Loucy (cell line): ENCODE measurements at regions not wholly inside any gene's neighbourhood (a gene's known extent, or its start where the extent isn't known, plus 50 kb on each side); places are given as distances from the start of the nearest gene placed in this dataset.

ENCODE experiments used
- H2AFZ ChIP-seq: fragments of 200-600 bp; sonication (generic); 2 replicates; pipeline ENCODE4 v1.6.0; 2016; ENCODE audit warnings: antibody characterized with exemption, mild to moderate bottlenecking, low read length, moderate library complexity
- H3F3A ChIP-seq: fragments of 200-600 bp; 2 replicates; pipeline ENCODE4 v1.6.0; 2016; ENCODE audit warnings: antibody characterized with exemption, low read depth, mild to moderate bottlenecking
- H3K27me3 ChIP-seq: fragments of 200-600 bp; sonication (generic); 2 replicates; pipeline ENCODE4 v1.6.1; 2014; ENCODE audit warnings: low read length, mild to moderate bottlenecking; ENCODE audit not compliant: insufficient read depth, poor library complexity, severe bottlenecking
- H3K36me3 ChIP-seq: fragments of 200-600 bp; sonication (generic); 2 replicates; pipeline ENCODE4 v1.6.1; 2016; ENCODE audit warnings: low read length; ENCODE audit not compliant: insufficient read depth
- H3K4me1 ChIP-seq: fragments of 200-600 bp; sonication (generic); 2 replicates; pipeline ENCODE4 v1.5.1; 2014; ENCODE audit warnings: low read length, mild to moderate bottlenecking; ENCODE audit not compliant: insufficient read depth, poor library complexity, severe bottlenecking
- H3K4me2 ChIP-seq: fragments of 200-600 bp; sonication (generic); 2 replicates; pipeline ENCODE4 v1.6.0; 2014; ENCODE audit warnings: antibody characterized with exemption, low read length, low read depth, mild to moderate bottlenecking; ENCODE audit not compliant: poor library complexity, severe bottlenecking
- H3K4me3 ChIP-seq: fragments of 200-600 bp; sonication (generic); 2 replicates; pipeline ENCODE4 v1.5.1; 2014; ENCODE audit warnings: low read length, mild to moderate bottlenecking, mixed read lengths; ENCODE audit not compliant: poor library complexity, severe bottlenecking
- H3K79me2 ChIP-seq: fragments of 200-600 bp; sonication (generic); 2 replicates; pipeline ENCODE4 v1.6.1; 2014; ENCODE audit warnings: low read length; ENCODE audit not compliant: insufficient read depth
- H3K9ac ChIP-seq: fragments of 200-600 bp; sonication (generic); 2 replicates; pipeline ENCODE4 v1.6.0; 2014; ENCODE audit warnings: mild to moderate bottlenecking, low read depth, low read length, moderate library complexity; ENCODE audit not compliant: poor library complexity, severe bottlenecking
- H3K9me2 ChIP-seq: fragments of 200-600 bp; sonication (generic); replicated peaks from 2 replicates; pipeline ENCODE4 v1.6.1; 2016; ENCODE audit warnings: low read depth, low read length, mixed read lengths
- H3K9me3 ChIP-seq: fragments of 200-600 bp; sonication (generic); 2 replicates; pipeline ENCODE4 v1.6.1; 2014; ENCODE audit warnings: mild to moderate bottlenecking, antibody characterized with exemption, low read length, low read depth; ENCODE audit not compliant: insufficient read depth
- H4K20me1 ChIP-seq: fragments of 200-600 bp; sonication (generic); 2 replicates; pipeline ENCODE4 v1.6.0; 2014; ENCODE audit warnings: antibody characterized with exemption, low read length, mild to moderate bottlenecking; ENCODE audit not compliant: insufficient read depth, poor library complexity, severe bottlenecking
- CTCF ChIP-seq: fragments of 200-600 bp; sonication (generic); conservative IDR thresholded peaks from 2 replicates; pipeline ENCODE4 v1.5.1; 2014; ENCODE audit warnings: mild to moderate bottlenecking, antibody characterized with exemption, low read length
- EZH2phosphoT487 ChIP-seq: fragments of 200-600 bp; IDR thresholded peaks from 2 replicates; pipeline ENCODE4 v1.6.1; 2018; ENCODE audit warnings: antibody characterized with exemption, mild to moderate bottlenecking, moderate library complexity, borderline replicate concordance

GRCh38 chr14:86311151-86311550 is 781.2 kb downstream of the FLRT2 start:
- no peaks in the 10 kb centered on the region for H3K36me3 ChIP-seq
- no peak for TF ChIP-seq EZH2phosphoT487
- TF ChIP-seq CTCF: no peak
- no peaks in the 10 kb centered on the region for H3K27me3 ChIP-seq
- no peak overlapping the region for H2AFZ ChIP-seq
- H3K4me3 ChIP-seq: no peak overlapping the region
- no peaks in the 10 kb centered on the region for H3K9me3 ChIP-seq
- no peaks in the 10 kb centered on the region for H3F3A ChIP-seq
- no peaks in the 10 kb centered on the region for H3K9me2 ChIP-seq
- no peaks in the 10 kb centered on the region for H4K20me1 ChIP-seq
- H3K4me2 ChIP-seq: no peak overlapping the region
- H3K79me2 ChIP-seq: no peaks in the 10 kb centered on the region
- H3K4me1 ChIP-seq: peaks cover 9% of the 10 kb centered on the region
- no peak overlapping the region for H3K9ac ChIP-seq

GRCh38 chr14:86310611-86311010 is 780.7 kb downstream of the FLRT2 start:
- Histone ChIP-seq H3F3A (no peaks in the 10 kb centered on the region), H3K9me3 (no peaks in the 10 kb centered on the region), H3K9me2 (no peaks in the 10 kb centered on the region), H3K4me2 (no peak overlapping the region), H3K4me1 (peaks cover 9% of the 10 kb centered on the region), H3K27me3 (no peaks in the 10 kb centered on the region), H2AFZ (0 out of 2 replicates have a peak overlapping the region, but pooled peaks have one; percentile 29), H4K20me1 (no peaks in the 10 kb centered on the region), H3K79me2 (no peaks in the 10 kb centered on the region), H3K36me3 (no peaks in the 10 kb centered on the region), H3K9ac (no peak overlapping the region), H3K4me3 (no peak overlapping the region)
- TF ChIP-seq EZH2phosphoT487 (no peak), CTCF (no peak)

- Histone ChIP-seq H2AFZ (no peak overlapping the region), H3K4me3 (no peak overlapping the region), H3K27me3 (no peaks in the 10 kb centered on the region), H3K9me2 (no peaks in the 10 kb centered on the region), H3K4me2 (no peak overlapping the region), H3K9ac (no peak overlapping the region), H3K36me3 (no peaks in the 10 kb centered on the region), H3K4me1 (peaks cover 9% of the 10 kb centered on the region), H3K9me3 (no peaks in the 10 kb centered on the region), H3K79me2 (no peaks in the 10 kb centered on the region), H4K20me1 (no peaks in the 10 kb centered on the region), H3F3A (no peaks in the 10 kb centered on the region)
- TF ChIP-seq EZH2phosphoT487 (no peak), CTCF (no peak)
These were observed 780.2 kb downstream of the FLRT2 start for GRCh38 chr14:86310148-86310547.
